ENCODE measurements at regions not wholly inside any gene's neighbourhood (a gene's known extent, or its start where the extent isn't known, plus 50 kb on each side); places are given as distances from the start of the nearest gene placed in this dataset.

DNA sequence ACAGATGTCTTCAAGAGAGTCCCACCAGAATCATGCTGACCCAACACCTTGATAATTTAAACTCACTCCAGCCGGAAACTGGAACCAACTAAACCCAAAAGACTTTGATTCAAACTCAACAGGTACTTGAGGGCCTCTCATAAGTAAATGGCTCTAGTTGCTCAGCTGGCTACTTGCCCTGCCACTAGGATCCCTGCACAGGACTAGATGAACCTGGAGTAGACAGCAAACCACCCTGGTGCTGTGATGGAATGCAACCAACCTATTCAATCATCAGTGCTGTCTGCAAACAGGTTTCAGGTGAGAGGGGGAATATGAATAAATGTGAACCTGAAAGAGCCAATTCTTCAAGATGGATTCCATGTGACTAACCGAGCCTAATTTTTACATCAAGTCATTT is 216.3 kb downstream of the KATNAL1 start:
- no peaks in the 10 kb centered on the region for H3K27me3 ChIP-seq (ENCODE audit: low read depth)
- no peaks in the 10 kb centered on the region for H3K4me1 ChIP-seq
- ATAC-seq, result peak; percentile 45 to 63
- H3K36me3 ChIP-seq, result no peaks in the 10 kb centered on the region
- TF ChIP-seq, protein P1, sequence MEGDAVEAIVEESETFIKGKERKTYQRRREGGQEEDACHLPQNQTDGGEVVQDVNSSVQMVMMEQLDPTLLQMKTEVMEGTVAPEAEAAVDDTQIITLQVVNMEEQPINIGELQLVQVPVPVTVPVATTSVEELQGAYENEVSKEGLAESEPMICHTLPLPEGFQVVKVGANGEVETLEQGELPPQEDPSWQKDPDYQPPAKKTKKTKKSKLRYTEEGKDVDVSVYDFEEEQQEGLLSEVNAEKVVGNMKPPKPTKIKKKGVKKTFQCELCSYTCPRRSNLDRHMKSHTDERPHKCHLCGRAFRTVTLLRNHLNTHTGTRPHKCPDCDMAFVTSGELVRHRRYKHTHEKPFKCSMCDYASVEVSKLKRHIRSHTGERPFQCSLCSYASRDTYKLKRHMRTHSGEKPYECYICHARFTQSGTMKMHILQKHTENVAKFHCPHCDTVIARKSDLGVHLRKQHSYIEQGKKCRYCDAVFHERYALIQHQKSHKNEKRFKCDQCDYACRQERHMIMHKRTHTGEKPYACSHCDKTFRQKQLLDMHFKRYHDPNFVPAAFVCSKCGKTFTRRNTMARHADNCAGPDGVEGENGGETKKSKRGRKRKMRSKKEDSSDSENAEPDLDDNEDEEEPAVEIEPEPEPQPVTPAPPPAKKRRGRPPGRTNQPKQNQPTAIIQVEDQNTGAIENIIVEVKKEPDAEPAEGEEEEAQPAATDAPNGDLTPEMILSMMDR (IDR thresholded peaks at IDR 0.05), result no peak
- no peak overlapping the region for H3K4me3 ChIP-seq
- H3K27ac ChIP-seq, result no peak overlapping the region
- H3K9me3 ChIP-seq, result no peaks in the 10 kb centered on the region
- DNase-seq, result no peak
- intact Hi-C loops (cut with DNase I), result no loop called here

DNA sequence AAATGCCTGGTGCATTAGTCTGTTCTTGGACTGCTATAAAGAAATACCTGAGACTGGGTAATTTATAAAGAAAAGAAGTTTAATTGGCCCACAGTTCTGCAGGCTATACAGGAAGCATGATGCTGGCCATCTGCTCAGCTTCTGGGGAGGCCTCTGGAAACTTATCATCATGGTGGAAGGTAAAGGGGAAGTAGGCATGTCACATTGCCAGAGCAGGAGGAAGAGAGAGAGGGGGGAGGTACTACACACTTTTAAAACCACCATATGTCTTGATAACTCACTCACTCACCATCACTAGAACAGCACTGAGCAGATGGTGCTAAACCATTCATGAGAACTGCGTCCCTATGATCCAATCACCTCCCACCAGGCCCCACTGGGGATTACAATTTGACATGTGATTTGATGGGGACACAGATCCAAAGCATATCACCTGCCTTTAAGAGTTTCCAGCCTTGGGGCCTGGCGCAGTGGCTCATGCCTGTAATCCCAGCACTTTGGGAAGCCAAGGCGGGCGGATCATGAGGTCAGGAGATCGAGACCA is 219.0 kb downstream of the KATNAL1 start:
- Histone ChIP-seq H3K27ac (no peak overlapping the region), H3K4me1 (no peaks in the 10 kb centered on the region), H3K9me3 (no peaks in the 10 kb centered on the region), H3K36me3 (no peaks in the 10 kb centered on the region), H3K27me3 (ENCODE audit: low read depth) (no peaks in the 10 kb centered on the region), H3K4me3 (no peak overlapping the region)
- DNase-seq, result no peak
- intact Hi-C loops (cut with DNase I), result no loop called here
- TF ChIP-seq, protein P1 (IDR thresholded peaks at IDR 0.05), result no peak
- ATAC-seq, result no peak

DNA sequence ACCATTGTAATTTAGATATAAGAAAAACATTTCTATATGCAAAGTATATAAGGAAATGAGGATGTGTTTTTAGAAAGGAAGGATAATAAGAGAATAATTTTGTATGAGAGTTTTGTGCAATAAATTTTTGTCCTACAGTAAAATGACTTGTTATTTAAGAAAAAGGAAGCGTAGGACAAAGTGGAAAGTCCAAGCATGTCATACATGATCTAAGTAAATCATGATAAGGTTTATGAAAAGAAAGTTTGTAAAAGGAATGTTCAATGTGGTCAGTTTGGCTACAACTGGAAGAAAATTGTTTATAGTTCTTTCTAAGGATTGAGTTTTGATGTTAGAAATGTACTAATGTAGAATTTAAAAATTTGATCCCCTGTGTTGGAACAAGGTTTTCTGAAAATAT is 222.3 kb downstream of the KATNAL1 start:
- intact Hi-C loops (cut with DNase I), result no loop called here

GRCh38 chr13:30082391-30082790 is 225.0 kb downstream of the KATNAL1 start:
- intact Hi-C loops (cut with DNase I), result no loop called here
- no peaks in the 10 kb centered on the region for H3K4me1 ChIP-seq
- TF ChIP-seq, protein P1 (IDR thresholded peaks at IDR 0.05), result no peak
- ATAC-seq, result no peak
- DNase-seq, result no peak
- H3K27ac ChIP-seq, result no peak overlapping the region
- H3K36me3 ChIP-seq, result no peaks in the 10 kb centered on the region
- H3K9me3 ChIP-seq, result no peaks in the 10 kb centered on the region
- H3K4me3 ChIP-seq, result no peak overlapping the region
- no peaks in the 10 kb centered on the region for H3K27me3 ChIP-seq (ENCODE audit: low read depth)

More for the DNA sequence above, 222.3 kb downstream of the KATNAL1 start:
- DNase-seq, result no peak
- Histone ChIP-seq H3K4me3 (no peak overlapping the region), H3K9me3 (no peaks in the 10 kb centered on the region), H3K27me3 (ENCODE audit: low read depth) (no peaks in the 10 kb centered on the region), H3K27ac (no peak overlapping the region), H3K36me3 (no peaks in the 10 kb centered on the region), H3K4me1 (no peaks in the 10 kb centered on the region)
- ATAC-seq, result no peak
- TF ChIP-seq, protein P1 (IDR thresholded peaks at IDR 0.05), result no peak

DNA sequence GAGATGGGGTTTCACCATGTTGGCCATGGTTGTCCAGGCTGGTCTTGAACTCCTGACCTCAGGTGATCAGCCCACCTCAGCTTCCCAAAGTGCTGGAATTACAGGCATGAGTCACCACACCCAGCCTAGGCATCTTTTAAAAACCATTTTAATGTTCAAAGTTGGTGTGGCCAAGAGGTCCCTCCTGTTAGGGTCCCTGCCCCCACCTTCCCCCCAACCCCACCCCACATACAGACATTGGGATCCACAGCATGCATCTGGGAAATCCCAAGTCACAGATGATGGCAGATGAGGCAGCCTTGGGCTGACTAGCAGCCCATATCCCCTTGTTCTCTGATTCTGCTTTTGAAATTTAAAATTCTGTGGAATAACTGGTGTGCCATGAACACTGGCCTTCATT is 226.0 kb downstream of the KATNAL1 start:
- intact Hi-C loops (cut with DNase I), result no loop called here
- H3K4me3 ChIP-seq, result no peak overlapping the region
- TF ChIP-seq, protein P1 (IDR thresholded peaks at IDR 0.05), result no peak
- H3K9me3 ChIP-seq, result no peaks in the 10 kb centered on the region
- ATAC-seq (no peak), DNase-seq (no peak)
- no peaks in the 10 kb centered on the region for H3K4me1 ChIP-seq
- no peak overlapping the region for H3K27ac ChIP-seq
- H3K27me3 ChIP-seq (ENCODE audit: low read depth), result no peaks in the 10 kb centered on the region
- no peaks in the 10 kb centered on the region for H3K36me3 ChIP-seq

GRCh38 chr13:30079501-30079900 is 227.8 kb downstream of the KATNAL1 start:
- TF ChIP-seq, protein P1 (IDR thresholded peaks at IDR 0.05), result no peak
- Histone ChIP-seq H3K4me3 (no peak overlapping the region), H3K27ac (no peak overlapping the region), H3K36me3 (no peaks in the 10 kb centered on the region), H3K9me3 (no peaks in the 10 kb centered on the region), H3K4me1 (no peaks in the 10 kb centered on the region), H3K27me3 (ENCODE audit: low read depth) (no peaks in the 10 kb centered on the region)
- DNase-seq (no peak), ATAC-seq (peak in 1 of 2 donors; percentile 44)
- intact Hi-C loops (cut with DNase I), result no loop called here

All from lower lobe of right lung (tissue), 2 donors.